CD14-positive monocyte (primary cell): ENCODE measurements at regions not wholly inside any gene's neighbourhood (a gene's known extent, or its start where the extent isn't known, plus 50 kb on each side); places are given as distances from the start of the nearest gene placed in this dataset.

Experiments
- DNase-seq, 3 donors: peaks; one replicate each; pipeline ENCODE4 v3.0.0-alpha.2; 2011 to 2022
- H2AFZ ChIP-seq: 2 replicates; pipeline ENCODE4 v1.6.0; 2012; ENCODE audit warnings: mild to moderate bottlenecking, low read depth, low read length, inconsistent platforms; ENCODE audit not compliant: insufficient read depth, poor library complexity, severe bottlenecking
- H3K27ac ChIP-seq, 2 donors: 1 replicate in 1 of 2; 2 replicates in 1 of 2; pipeline ENCODE4 v1.5.1; 2012 to 2013; ENCODE audit warnings: low read length in 2 of 2, control low read depth in 1 of 2, inconsistent platforms in 1 of 2, low read depth in 1 of 2, mild to moderate bottlenecking in 1 of 2
- H3K27me3 ChIP-seq, 2 donors: one replicate each; pipeline versions ENCODE4 v1.6.0 to v1.6.1; 2011 to 2013; ENCODE audit warnings: low read length in 2 of 2; ENCODE audit not compliant: control insufficient read depth in 2 of 2, insufficient read depth in 2 of 2
- H3K36me3 ChIP-seq, 2 donors: replicated peaks in 1 of 2; 1 replicate in 1 of 2; 2 replicates in 1 of 2; pipeline versions ENCODE4 v1.5.1 to v1.6.1; 2012 to 2013; ENCODE audit warnings: low read length in 2 of 2, control low read depth in 1 of 2, inconsistent platforms in 1 of 2, mild to moderate bottlenecking in 1 of 2; ENCODE audit not compliant: insufficient read depth in 2 of 2, control insufficient read depth in 1 of 2
- H3K4me1 ChIP-seq, 2 donors: 1 replicate in 1 of 2; 2 replicates in 1 of 2; pipeline versions ENCODE4 v1.5.1 to v1.6.1; 2012 to 2013; ENCODE audit warnings: low read length in 2 of 2, control low read depth in 1 of 2, inconsistent platforms in 1 of 2, mild to moderate bottlenecking in 1 of 2, moderate library complexity in 1 of 2; ENCODE audit not compliant: insufficient read depth in 2 of 2, control insufficient read depth in 1 of 2
- H3K4me2 ChIP-seq: replicated peaks from 2 replicates; pipeline ENCODE3; 2012; ENCODE audit warnings: low read length, moderate library complexity, mild to moderate bottlenecking; ENCODE audit not compliant: poor library complexity, severe bottlenecking; ENCODE audit errors: extremely low read depth
- H3K4me3 ChIP-seq, 3 experiments: fragments of 200-600 bp in 1 of 3; sonication (generic) in 1 of 3; replicated peaks in 1 of 3; 1 replicate in 2 of 3; 2 replicates in 1 of 3; pipeline ENCODE4 v1.5.1; 2011 to 2013; ENCODE audit warnings: low read length in 3 of 3, mild to moderate bottlenecking in 3 of 3, control low read depth in 2 of 3, low read depth in 2 of 3, inconsistent platforms in 1 of 3, moderate library complexity in 1 of 3
- H3K79me2 ChIP-seq: 2 replicates; pipeline ENCODE4 v1.6.0; 2012; ENCODE audit warnings: mild to moderate bottlenecking, control low read depth, inconsistent platforms, low read length, moderate library complexity; ENCODE audit not compliant: insufficient read depth
- H3K9ac ChIP-seq: 2 replicates; pipeline ENCODE4 v1.6.0; 2017; ENCODE audit warnings: low read length, mild to moderate bottlenecking; ENCODE audit not compliant: insufficient read depth, poor library complexity, severe bottlenecking
- H3K9me3 ChIP-seq, 2 donors: replicated peaks in 1 of 2; 1 replicate in 1 of 2; 2 replicates in 1 of 2; pipeline versions ENCODE4 v1.5.1 to v1.6.1; 2012 to 2013; ENCODE audit warnings: low read length in 2 of 2, control low read depth in 1 of 2; ENCODE audit not compliant: control insufficient read depth in 1 of 2, insufficient read depth in 1 of 2
- H4K20me1 ChIP-seq: 2 replicates; pipeline ENCODE4 v1.6.0; 2012; ENCODE audit warnings: mild to moderate bottlenecking, low read length, control low read depth, moderate library complexity; ENCODE audit not compliant: insufficient read depth
- H3K27ac Mint-ChIP-seq, 7 donors: one replicate each; pipeline ENCODE4 v1.8.0; 2020; ENCODE audit warnings: mild to moderate bottlenecking in 7 of 7, mixed read lengths in 7 of 7, moderate library complexity in 6 of 7, inconsistent platforms in 2 of 7
- H3K27me3 Mint-ChIP-seq, 3 donors: one replicate each; pipeline ENCODE4 v1.8.0; 2021 to 2022; ENCODE audit warnings: low read depth in 3 of 3, mild to moderate bottlenecking in 3 of 3, mixed read lengths in 3 of 3, moderate library complexity in 3 of 3, inconsistent platforms in 1 of 3
- H3K36me3 Mint-ChIP-seq, 2 donors: one replicate each; pipeline ENCODE4 v1.8.0; 2020; ENCODE audit warnings: mixed read lengths in 2 of 2, inconsistent platforms in 1 of 2, mild to moderate bottlenecking in 1 of 2
- H3K4me1 Mint-ChIP-seq: one replicate; pipeline ENCODE4 v1.8.0; 2020; ENCODE audit warnings: mild to moderate bottlenecking, mixed read lengths
- H3K4me3 Mint-ChIP-seq, 2 donors: one replicate each; pipeline ENCODE4 v1.8.0; 2020; ENCODE audit warnings: mild to moderate bottlenecking in 2 of 2, mixed read lengths in 2 of 2, moderate library complexity in 1 of 2
- H3K9me3 Mint-ChIP-seq, 7 donors: one replicate each; pipeline ENCODE4 v1.8.0; 2020 to 2022; ENCODE audit warnings: mixed read lengths in 7 of 7, mild to moderate bottlenecking in 6 of 7, moderate library complexity in 6 of 7, inconsistent platforms in 2 of 7
- WGBS: methylation state at CpG from one replicate; pipeline ENCODE4 v1.1.5; 2013; ENCODE audit warnings: missing lambda C conversion rate; ENCODE audit not compliant: insufficient coverage; 5-methylcytosine and 5-hydroxymethylcytosine counted together
- intact Hi-C, 2 donors: fragments of 100-400 bp; cut with micrococcal nuclease; formaldehyde crosslinking; loops; one replicate each; pipeline versions ENCODE4 v1.15.0 to v1.15.1; 2023
- TF ChIP-seq, protein P1 (sequence below): fragments of 200-600 bp; IDR thresholded peaks from one replicate; pipeline ENCODE4 v1.8.0; 2022; ENCODE audit warnings: antibody characterized with exemption, mild to moderate bottlenecking

DNA sequence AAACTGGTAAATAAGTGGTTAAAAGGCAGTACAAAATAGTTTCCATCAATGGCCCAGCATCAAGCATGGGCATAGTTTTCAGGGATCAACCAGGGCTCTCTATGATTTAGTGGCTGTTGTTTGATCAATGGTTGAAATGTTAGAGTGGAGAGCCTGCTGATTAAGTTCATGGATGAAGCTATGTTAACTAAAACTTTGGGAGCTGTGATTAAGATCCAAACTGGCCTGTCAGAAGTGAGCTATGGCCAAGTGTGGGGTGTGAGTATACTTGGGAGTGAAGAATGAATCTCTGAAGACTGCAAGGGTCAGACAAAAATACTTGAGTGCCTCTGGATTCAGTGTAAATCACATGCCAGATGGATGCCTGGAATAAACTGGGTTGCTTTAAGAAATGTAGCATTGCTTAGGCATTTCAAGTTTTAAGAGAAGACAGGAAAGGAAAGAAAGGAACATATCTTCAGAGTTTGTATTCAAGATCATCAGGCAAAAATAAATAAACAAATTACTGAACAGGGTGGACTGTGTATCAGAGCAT lies 422.2 kb upstream of the ADAMTS9 start:
- no peaks in the 10 kb centered on the region for H3K27me3 ChIP-seq
- no peak overlapping the region for H3K27ac Mint-ChIP-seq
- H3K9me3 Mint-ChIP-seq: peaks cover 0 to 7% (median 3%) of the 10 kb centered on the region in 7 donors
- H3K27ac ChIP-seq: no peak overlapping the region
- TF ChIP-seq, protein P1, sequence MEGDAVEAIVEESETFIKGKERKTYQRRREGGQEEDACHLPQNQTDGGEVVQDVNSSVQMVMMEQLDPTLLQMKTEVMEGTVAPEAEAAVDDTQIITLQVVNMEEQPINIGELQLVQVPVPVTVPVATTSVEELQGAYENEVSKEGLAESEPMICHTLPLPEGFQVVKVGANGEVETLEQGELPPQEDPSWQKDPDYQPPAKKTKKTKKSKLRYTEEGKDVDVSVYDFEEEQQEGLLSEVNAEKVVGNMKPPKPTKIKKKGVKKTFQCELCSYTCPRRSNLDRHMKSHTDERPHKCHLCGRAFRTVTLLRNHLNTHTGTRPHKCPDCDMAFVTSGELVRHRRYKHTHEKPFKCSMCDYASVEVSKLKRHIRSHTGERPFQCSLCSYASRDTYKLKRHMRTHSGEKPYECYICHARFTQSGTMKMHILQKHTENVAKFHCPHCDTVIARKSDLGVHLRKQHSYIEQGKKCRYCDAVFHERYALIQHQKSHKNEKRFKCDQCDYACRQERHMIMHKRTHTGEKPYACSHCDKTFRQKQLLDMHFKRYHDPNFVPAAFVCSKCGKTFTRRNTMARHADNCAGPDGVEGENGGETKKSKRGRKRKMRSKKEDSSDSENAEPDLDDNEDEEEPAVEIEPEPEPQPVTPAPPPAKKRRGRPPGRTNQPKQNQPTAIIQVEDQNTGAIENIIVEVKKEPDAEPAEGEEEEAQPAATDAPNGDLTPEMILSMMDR: no peak
- H3K4me1 ChIP-seq: no peaks in the 10 kb centered on the region
- H3K4me2 ChIP-seq: no peak overlapping the region
- H3K4me1 Mint-ChIP-seq: no peaks in the 10 kb centered on the region
- no peak overlapping the region for H3K9ac ChIP-seq
- intact Hi-C loops: no loop called here
- H3K36me3 ChIP-seq: no peaks in the 10 kb centered on the region
- H3K4me3 Mint-ChIP-seq: no peak overlapping the region
- H2AFZ ChIP-seq: no peak overlapping the region
- no peak for DNase-seq
- no peak overlapping the region for H3K4me3 ChIP-seq
- no peaks in the 10 kb centered on the region for H3K36me3 Mint-ChIP-seq
- H3K27me3 Mint-ChIP-seq: no peaks in the 10 kb centered on the region
- no peaks in the 10 kb centered on the region for H4K20me1 ChIP-seq
- no peaks in the 10 kb centered on the region for H3K79me2 ChIP-seq
- peaks cover 0 to 4% of the 10 kb centered on the region in 2 donors for H3K9me3 ChIP-seq

DNA sequence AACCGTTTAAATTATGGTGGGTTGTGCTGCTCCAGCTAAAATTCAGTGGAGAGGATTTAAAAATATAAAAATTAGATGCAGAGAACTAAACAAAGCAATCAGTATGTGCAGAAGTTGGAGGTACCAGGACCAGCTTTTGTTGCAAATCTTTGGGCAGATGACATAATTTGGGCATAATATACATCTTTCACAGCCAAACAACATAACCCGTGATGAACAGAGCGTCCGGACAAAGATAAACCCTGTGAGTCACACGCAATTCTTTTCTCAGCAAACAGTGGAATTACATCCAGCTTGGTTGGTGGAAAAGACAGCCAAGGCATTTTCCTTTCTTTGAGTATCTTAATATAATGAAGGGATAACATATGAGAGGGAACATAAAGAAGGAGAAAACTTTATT lies 419.4 kb upstream of the ADAMTS9 start:
- Mint-ChIP-seq H3K36me3 (no peaks in the 10 kb centered on the region), H3K9me3 (peaks cover 2 to 9% (median 6%) of the 10 kb centered on the region in 7 donors), H3K27me3 (peaks cover 0 to 2% (median 0%) of the 10 kb centered on the region in 3 donors), H3K4me1 (no peaks in the 10 kb centered on the region), H3K4me3 (no peak overlapping the region), H3K27ac (no peak overlapping the region)
- intact Hi-C loops: no loop called here
- no peaks in the 10 kb centered on the region for H3K9me3 ChIP-seq
- no peak overlapping the region for H3K9ac ChIP-seq
- H3K4me1 ChIP-seq: no peaks in the 10 kb centered on the region
- H2AFZ ChIP-seq: no peak overlapping the region
- H3K4me3 ChIP-seq: no peak overlapping the region
- WGBS: no CpG with 5 or more reads among the region's 5 CpGs
- TF ChIP-seq, protein P1: no peak
- no peaks in the 10 kb centered on the region for H3K36me3 ChIP-seq
- H4K20me1 ChIP-seq: no peaks in the 10 kb centered on the region
- H3K27ac ChIP-seq: no peak overlapping the region
- no peaks in the 10 kb centered on the region for H3K79me2 ChIP-seq
- no peak for DNase-seq
- no peak overlapping the region for H3K4me2 ChIP-seq
- no peaks in the 10 kb centered on the region for H3K27me3 ChIP-seq
